ENCODE measurements at regions not wholly inside any gene's neighbourhood (a gene's known extent, or its start where the extent isn't known, plus 50 kb on each side); places are given as distances from the start of the nearest gene placed in this dataset.
"Not testable (repeated sequence)": the region's sequence is repeated elsewhere in the genome, so short reads cannot be mapped to it uniquely, and the experiment has no call there.

DNA sequence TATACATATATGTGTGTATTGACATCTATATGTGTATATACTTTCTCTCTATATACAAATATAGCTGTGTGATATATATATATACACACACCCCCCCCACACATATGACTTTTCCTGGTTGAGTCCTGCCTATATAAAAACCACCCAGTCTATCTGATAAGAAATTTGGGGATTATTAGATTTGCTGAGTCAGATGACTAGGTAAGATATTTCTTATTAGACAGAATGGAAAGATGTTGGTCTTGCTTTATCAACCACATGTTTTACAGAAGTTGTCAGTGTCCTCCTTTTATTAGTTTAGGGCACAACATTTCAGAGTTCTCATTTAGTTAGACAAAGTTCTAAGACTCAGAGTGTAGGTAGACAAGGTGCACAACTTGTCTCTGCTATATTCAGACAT, 953.3 kb downstream of the METTL15 start:
- Mint-ChIP-seq H3K27ac (no peak overlapping the region), H3K4me1 (no peaks in the 10 kb centered on the region), H3K27me3 (no peaks in the 10 kb centered on the region), H3K4me3 (no peak overlapping the region), H3K9me3 (ENCODE audit: insufficient read depth) (no peaks in the 10 kb centered on the region)
- Histone ChIP-seq H4K20me1 (ENCODE audit: control insufficient read depth, insufficient read depth, low read length, poor library complexity, severe bottlenecking) (no peaks in the 10 kb centered on the region), H2AFZ (ENCODE audit: insufficient read depth, low read depth, low read length, poor library complexity, severe bottlenecking) (no peak overlapping the region), H3K4me3 (ENCODE audit: control extremely low read depth in 1 of 5, extremely low read depth in 1 of 5, insufficient read depth in 1 of 5, low read depth in 2 of 5, low read length in 4 of 5) (no peak overlapping the region), H3K27ac (ENCODE audit: low read length in 2 of 2) (no peak overlapping the region), H3K4me2 (replicated peaks; ENCODE audit: low read depth, low read length, poor library complexity, severe bottlenecking) (no peak overlapping the region), H3K4me1 (ENCODE audit: control insufficient read depth in 2 of 2, insufficient read depth in 2 of 2, low read length in 2 of 2) (no peaks in the 10 kb centered on the region), H3K36me3 (replicated peaks in 1 of 2; ENCODE audit: control extremely low read depth in 1 of 2, control insufficient read depth in 1 of 2, extremely low read depth in 1 of 2, insufficient read depth in 2 of 2, low read length in 1 of 2) (no peaks in the 10 kb centered on the region), H3K9me3 (ENCODE audit: control extremely low read depth in 1 of 3, control insufficient read depth in 2 of 3, insufficient read depth in 1 of 3, low read length in 2 of 3) (peaks cover 0 to 9% (median 0%) of the 10 kb centered on the region in 3 donors), H3K79me2 (ENCODE audit: control insufficient read depth, insufficient read depth, low read length) (no peaks in the 10 kb centered on the region), H3K9ac (ENCODE audit: low read length) (no peak overlapping the region), H3K27me3 (replicated peaks in 1 of 4; ENCODE audit: control extremely low read depth in 1 of 4, control insufficient read depth in 3 of 4, insufficient read depth in 4 of 4, low read length in 3 of 4) (no peaks in the 10 kb centered on the region)
- DNase-seq (no peak), ATAC-seq (ENCODE audit: low read depth) (no peak)
- ChIA-PET CTCF (no interaction called here), POLR2A (no interaction called here)
- TF ChIP-seq, protein P1, sequence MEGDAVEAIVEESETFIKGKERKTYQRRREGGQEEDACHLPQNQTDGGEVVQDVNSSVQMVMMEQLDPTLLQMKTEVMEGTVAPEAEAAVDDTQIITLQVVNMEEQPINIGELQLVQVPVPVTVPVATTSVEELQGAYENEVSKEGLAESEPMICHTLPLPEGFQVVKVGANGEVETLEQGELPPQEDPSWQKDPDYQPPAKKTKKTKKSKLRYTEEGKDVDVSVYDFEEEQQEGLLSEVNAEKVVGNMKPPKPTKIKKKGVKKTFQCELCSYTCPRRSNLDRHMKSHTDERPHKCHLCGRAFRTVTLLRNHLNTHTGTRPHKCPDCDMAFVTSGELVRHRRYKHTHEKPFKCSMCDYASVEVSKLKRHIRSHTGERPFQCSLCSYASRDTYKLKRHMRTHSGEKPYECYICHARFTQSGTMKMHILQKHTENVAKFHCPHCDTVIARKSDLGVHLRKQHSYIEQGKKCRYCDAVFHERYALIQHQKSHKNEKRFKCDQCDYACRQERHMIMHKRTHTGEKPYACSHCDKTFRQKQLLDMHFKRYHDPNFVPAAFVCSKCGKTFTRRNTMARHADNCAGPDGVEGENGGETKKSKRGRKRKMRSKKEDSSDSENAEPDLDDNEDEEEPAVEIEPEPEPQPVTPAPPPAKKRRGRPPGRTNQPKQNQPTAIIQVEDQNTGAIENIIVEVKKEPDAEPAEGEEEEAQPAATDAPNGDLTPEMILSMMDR (IDR thresholded peaks at IDR 0.05), result no peak
- no peak for TF ChIP-seq EZH2 (IDR thresholded peaks at IDR 0.05; ENCODE audit: borderline replicate concordance, insufficient read depth, low read depth, low read length, poor library complexity, severe bottlenecking)
- intact Hi-C loops (cut with micrococcal nuclease), result no loop called here

DNA sequence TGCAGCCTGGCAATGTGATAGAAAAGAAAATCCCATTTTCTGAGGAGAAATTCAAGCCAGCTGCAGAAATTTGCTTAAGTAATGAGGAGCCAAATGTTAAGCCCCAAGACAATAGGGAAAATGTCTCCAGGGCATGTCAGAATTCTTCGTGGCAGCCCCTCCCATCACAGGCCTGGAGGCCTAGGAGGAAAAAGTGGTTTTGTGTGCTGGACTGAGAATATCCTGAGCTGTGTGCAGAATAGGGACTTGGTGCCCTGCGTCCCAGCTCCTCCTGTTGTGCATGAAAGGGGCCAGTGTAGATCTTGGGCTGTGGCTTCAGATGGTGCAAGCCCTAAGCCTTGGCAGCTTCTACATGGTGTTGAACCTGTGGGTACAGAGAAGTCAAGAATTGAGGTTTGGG, 948.3 kb downstream of the METTL15 start:
- H3K79me2 ChIP-seq (ENCODE audit: control insufficient read depth, insufficient read depth, low read length); POLR2A ChIA-PET; H2AFZ ChIP-seq (ENCODE audit: insufficient read depth, low read depth, low read length, poor library complexity, severe bottlenecking); H3K4me3 Mint-ChIP-seq; DNase-seq; H3K9ac ChIP-seq (ENCODE audit: low read length); H3K27me3 Mint-ChIP-seq; intact Hi-C loops (cut with micrococcal nuclease); H3K9me3 ChIP-seq (ENCODE audit: control extremely low read depth in 1 of 3, control insufficient read depth in 2 of 3, insufficient read depth in 1 of 3, low read length in 2 of 3); ATAC-seq (ENCODE audit: low read depth); H3K27me3 ChIP-seq (replicated peaks in 1 of 4; ENCODE audit: control extremely low read depth in 1 of 4, control insufficient read depth in 3 of 4, insufficient read depth in 4 of 4, low read length in 3 of 4); H3K9me3 Mint-ChIP-seq (ENCODE audit: insufficient read depth); CTCF ChIA-PET; H4K20me1 ChIP-seq (ENCODE audit: control insufficient read depth, insufficient read depth, low read length, poor library complexity, severe bottlenecking); H3K4me1 ChIP-seq (ENCODE audit: control insufficient read depth in 2 of 2, insufficient read depth in 2 of 2, low read length in 2 of 2); H3K27ac Mint-ChIP-seq; H3K4me3 ChIP-seq (ENCODE audit: control extremely low read depth in 1 of 5, extremely low read depth in 1 of 5, insufficient read depth in 1 of 5, low read depth in 2 of 5, low read length in 4 of 5); H3K4me1 Mint-ChIP-seq; H3K36me3 ChIP-seq (replicated peaks in 1 of 2; ENCODE audit: control extremely low read depth in 1 of 2, control insufficient read depth in 1 of 2, extremely low read depth in 1 of 2, insufficient read depth in 2 of 2, low read length in 1 of 2); H3K27ac ChIP-seq (ENCODE audit: low read length in 2 of 2); H3K4me2 ChIP-seq (replicated peaks; ENCODE audit: low read depth, low read length, poor library complexity, severe bottlenecking): not testable (repeated sequence)
- 57% methylated on average over 2 of the region's 2 CpGs for WGBS (ENCODE audit: insufficient coverage)

Measured in B cell (primary cell).